ENCODE measurements at regions not wholly inside any gene's neighbourhood (a gene's known extent, or its start where the extent isn't known, plus 50 kb on each side); places are given as distances from the start of the nearest gene placed in this dataset.

GRCh38 chr14:43896044-43896443 is 611.0 kb downstream of the FSCB start:
- Histone ChIP-seq H2AK5ac (ENCODE audit: low read length) (no peak overlapping the region), H3K36me3 (ENCODE audit: control insufficient read depth, insufficient read depth, low read length) (no peaks in the 10 kb centered on the region), H3K27ac (ENCODE audit: low read depth, low read length) (no peak overlapping the region), H2BK5ac (ENCODE audit: low read length) (no peak overlapping the region), H4K5ac (ENCODE audit: low read length) (no peak overlapping the region), H3K4ac (ENCODE audit: low read depth, low read length) (no peak overlapping the region), H2BK15ac (replicated peaks; ENCODE audit: low read depth) (no peak overlapping the region), H3K79me2 (ENCODE audit: control insufficient read depth, insufficient read depth, low read length) (no peaks in the 10 kb centered on the region), H3K4me3 (ENCODE audit: low read length) (no peak overlapping the region), H3K56ac (ENCODE audit: low read length) (no peak overlapping the region), H3K79me1 (ENCODE audit: low read length) (no peaks in the 10 kb centered on the region), H3K18ac (ENCODE audit: low read length) (no peak overlapping the region), H3K9ac (ENCODE audit: low read length) (no peak overlapping the region), H2BK120ac (ENCODE audit: low read depth, low read length) (no peak overlapping the region), H3K4me1 (ENCODE audit: control insufficient read depth, low read depth, low read length) (no peaks in the 10 kb centered on the region), H3K27me3 (ENCODE audit: insufficient read depth, low read length, poor library complexity) (no peaks in the 10 kb centered on the region), H3K4me2 (ENCODE audit: low read length) (no peak overlapping the region), H3K23ac (ENCODE audit: low read length) (no peak overlapping the region), H4K8ac (ENCODE audit: low read depth, low read length) (no peak overlapping the region)
- WGBS (ENCODE audit: extremely low coverage, insufficient coverage, low lambda C conversion rate): no CpG with 5 or more reads among the region's 2 CpGs
- DNase-seq: peak; percentile 62

GRCh38 chr14:43894534-43894933 is 612.5 kb downstream of the FSCB start:
- Histone ChIP-seq H3K18ac (ENCODE audit: low read length) (no peak overlapping the region), H2BK120ac (ENCODE audit: low read depth, low read length) (no peak overlapping the region), H3K79me1 (ENCODE audit: low read length) (no peaks in the 10 kb centered on the region), H3K27ac (ENCODE audit: low read depth, low read length) (no peak overlapping the region), H3K27me3 (ENCODE audit: insufficient read depth, low read length, poor library complexity) (no peaks in the 10 kb centered on the region), H2BK5ac (ENCODE audit: low read length) (no peak overlapping the region), H2AK5ac (ENCODE audit: low read length) (no peak overlapping the region), H2BK15ac (replicated peaks; ENCODE audit: low read depth) (no peak overlapping the region), H3K23ac (ENCODE audit: low read length) (no peak overlapping the region), H3K4me2 (ENCODE audit: low read length) (no peak overlapping the region), H3K4ac (ENCODE audit: low read depth, low read length) (no peak overlapping the region), H3K56ac (ENCODE audit: low read length) (no peak overlapping the region), H3K9ac (ENCODE audit: low read length) (no peak overlapping the region), H3K4me1 (ENCODE audit: control insufficient read depth, low read depth, low read length) (no peaks in the 10 kb centered on the region), H4K5ac (ENCODE audit: low read length) (no peak overlapping the region), H3K36me3 (ENCODE audit: control insufficient read depth, insufficient read depth, low read length) (no peaks in the 10 kb centered on the region), H3K79me2 (ENCODE audit: control insufficient read depth, insufficient read depth, low read length) (no peaks in the 10 kb centered on the region), H4K8ac (ENCODE audit: low read depth, low read length) (no peak overlapping the region), H3K4me3 (ENCODE audit: low read length) (no peak overlapping the region)
- no CpG with 5 or more reads among the region's 3 CpGs for WGBS (ENCODE audit: extremely low coverage, insufficient coverage, low lambda C conversion rate)
- peak; percentile 65 for DNase-seq

GRCh38 chr14:43887523-43887922 is 619.6 kb downstream of the FSCB start:
- Histone ChIP-seq H3K27ac (ENCODE audit: low read depth, low read length) (no peak overlapping the region), H3K36me3 (ENCODE audit: control insufficient read depth, insufficient read depth, low read length) (no peaks in the 10 kb centered on the region), H3K4me3 (ENCODE audit: low read length) (no peak overlapping the region), H2AK5ac (ENCODE audit: low read length) (no peak overlapping the region), H3K4me1 (ENCODE audit: control insufficient read depth, low read depth, low read length) (no peaks in the 10 kb centered on the region), H3K4ac (ENCODE audit: low read depth, low read length) (no peak overlapping the region), H4K8ac (ENCODE audit: low read depth, low read length) (no peak overlapping the region), H3K27me3 (ENCODE audit: insufficient read depth, low read length, poor library complexity) (no peaks in the 10 kb centered on the region), H4K5ac (ENCODE audit: low read length) (no peak overlapping the region), H3K4me2 (ENCODE audit: low read length) (no peak overlapping the region), H3K79me1 (ENCODE audit: low read length) (no peaks in the 10 kb centered on the region), H3K56ac (ENCODE audit: low read length) (no peak overlapping the region), H2BK120ac (ENCODE audit: low read depth, low read length) (no peak overlapping the region), H3K79me2 (ENCODE audit: control insufficient read depth, insufficient read depth, low read length) (no peaks in the 10 kb centered on the region), H2BK5ac (ENCODE audit: low read length) (no peak overlapping the region), H3K9ac (ENCODE audit: low read length) (no peak overlapping the region), H3K18ac (ENCODE audit: low read length) (no peak overlapping the region), H2BK15ac (replicated peaks; ENCODE audit: low read depth) (no peak overlapping the region), H3K23ac (ENCODE audit: low read length) (no peak overlapping the region)
- DNase-seq: no peak
- no CpG with 5 or more reads among the region's 2 CpGs for WGBS (ENCODE audit: extremely low coverage, insufficient coverage, low lambda C conversion rate)

- no peak overlapping the region for H3K23ac ChIP-seq (ENCODE audit: low read length)
- no peak overlapping the region for H3K4me3 ChIP-seq (ENCODE audit: low read length)
- H3K36me3 ChIP-seq (ENCODE audit: control insufficient read depth, insufficient read depth, low read length): no peaks in the 10 kb centered on the region
- no peak overlapping the region for H3K18ac ChIP-seq (ENCODE audit: low read length)
- H2BK120ac ChIP-seq (ENCODE audit: low read depth, low read length): no peak overlapping the region
- no peak overlapping the region for H4K8ac ChIP-seq (ENCODE audit: low read depth, low read length)
- no peak overlapping the region for H3K27ac ChIP-seq (ENCODE audit: low read depth, low read length)
- no peak for DNase-seq
- H3K4me2 ChIP-seq (ENCODE audit: low read length): no peak overlapping the region
- no peak overlapping the region for H2BK5ac ChIP-seq (ENCODE audit: low read length)
- H3K56ac ChIP-seq (ENCODE audit: low read length): no peak overlapping the region
- no CpG with 5 or more reads among the region's 3 CpGs for WGBS (ENCODE audit: extremely low coverage, insufficient coverage, low lambda C conversion rate)
- no peaks in the 10 kb centered on the region for H3K79me2 ChIP-seq (ENCODE audit: control insufficient read depth, insufficient read depth, low read length)
- peaks cover 3% of the 10 kb centered on the region for H3K4me1 ChIP-seq (ENCODE audit: control insufficient read depth, low read depth, low read length)
- no peaks in the 10 kb centered on the region for H3K79me1 ChIP-seq (ENCODE audit: low read length)
- no peak overlapping the region for H2AK5ac ChIP-seq (ENCODE audit: low read length)
- H4K5ac ChIP-seq (ENCODE audit: low read length): no peak overlapping the region
- H3K9ac ChIP-seq (ENCODE audit: low read length): no peak overlapping the region
- no peak overlapping the region for H2BK15ac ChIP-seq (replicated peaks; ENCODE audit: low read depth)
- no peak overlapping the region for H3K4ac ChIP-seq (ENCODE audit: low read depth, low read length)
- H3K27me3 ChIP-seq (ENCODE audit: insufficient read depth, low read length, poor library complexity): no peaks in the 10 kb centered on the region
These were observed 629.6 kb downstream of the FSCB start for GRCh38 chr14:43877351-43877960.

- Histone ChIP-seq H3K79me1 (ENCODE audit: low read length) (no peaks in the 10 kb centered on the region), H2BK120ac (ENCODE audit: low read depth, low read length) (peak overlapping the region; percentile 90), H3K23ac (ENCODE audit: low read length) (no peak overlapping the region), H4K8ac (ENCODE audit: low read depth, low read length) (peak overlapping the region; percentile 66), H2BK15ac (replicated peaks; ENCODE audit: low read depth) (no peak overlapping the region), H3K4me2 (ENCODE audit: low read length) (no peak overlapping the region), H2AK5ac (ENCODE audit: low read length) (no peak overlapping the region), H2BK5ac (ENCODE audit: low read length) (peak overlapping the region; percentile 47), H4K5ac (ENCODE audit: low read length) (no peak overlapping the region), H3K4me1 (ENCODE audit: control insufficient read depth, low read depth, low read length) (peaks cover 6% of the 10 kb centered on the region), H3K56ac (ENCODE audit: low read length) (no peak overlapping the region), H3K18ac (ENCODE audit: low read length) (peak overlapping the region; percentile 71), H3K4ac (ENCODE audit: low read depth, low read length) (no peak overlapping the region), H3K36me3 (ENCODE audit: control insufficient read depth, insufficient read depth, low read length) (no peaks in the 10 kb centered on the region), H3K4me3 (ENCODE audit: low read length) (no peak overlapping the region), H3K79me2 (ENCODE audit: control insufficient read depth, insufficient read depth, low read length) (no peaks in the 10 kb centered on the region), H3K27me3 (ENCODE audit: insufficient read depth, low read length, poor library complexity) (no peaks in the 10 kb centered on the region), H3K9ac (ENCODE audit: low read length) (no peak overlapping the region), H3K27ac (ENCODE audit: low read depth, low read length) (peak overlapping the region; percentile 75)
- no CpG with 5 or more reads among the region's 7 CpGs for WGBS (ENCODE audit: extremely low coverage, insufficient coverage, low lambda C conversion rate)
- peak; percentile 95 for DNase-seq
These were observed 634.1 kb downstream of the FSCB start for GRCh38 chr14:43872752-43873655.
